Right lobe of liver (tissue), 4 donors: ENCODE measurements at regions not wholly inside any gene's neighbourhood (a gene's known extent, or its start where the extent isn't known, plus 50 kb on each side); places are given as distances from the start of the nearest gene placed in this dataset.

Experiments used
- POLR2A ChIP-seq: fragments of 450-650 bp; IDR thresholded peaks from one replicate; pipeline ENCODE4 v1.6.1; 2017; ENCODE audit warnings: antibody characterized with exemption, mild to moderate bottlenecking
- TF ChIP-seq, protein P1 (sequence below), 4 donors: fragments of 200-600 bp in 3 of 4; fragments of 450-650 bp in 1 of 4; IDR thresholded peaks; one replicate each; pipeline versions ENCODE4 v1.5.1 to v1.8.0; 2016 to 2022; ENCODE audit warnings: antibody characterized with exemption in 4 of 4, mild to moderate bottlenecking in 2 of 4
- donor health status: DM: no; HTN: no; CAD: no.
- donor health status: DM: no; HTN: no; CAD: no.
- donor health status: DM: no; HTN: yes; CAD: no.

GRCh38 chr11:64443001-64443400 lies 84.0 kb downstream of the RPS6KA4 start:
- TF ChIP-seq, protein P1, sequence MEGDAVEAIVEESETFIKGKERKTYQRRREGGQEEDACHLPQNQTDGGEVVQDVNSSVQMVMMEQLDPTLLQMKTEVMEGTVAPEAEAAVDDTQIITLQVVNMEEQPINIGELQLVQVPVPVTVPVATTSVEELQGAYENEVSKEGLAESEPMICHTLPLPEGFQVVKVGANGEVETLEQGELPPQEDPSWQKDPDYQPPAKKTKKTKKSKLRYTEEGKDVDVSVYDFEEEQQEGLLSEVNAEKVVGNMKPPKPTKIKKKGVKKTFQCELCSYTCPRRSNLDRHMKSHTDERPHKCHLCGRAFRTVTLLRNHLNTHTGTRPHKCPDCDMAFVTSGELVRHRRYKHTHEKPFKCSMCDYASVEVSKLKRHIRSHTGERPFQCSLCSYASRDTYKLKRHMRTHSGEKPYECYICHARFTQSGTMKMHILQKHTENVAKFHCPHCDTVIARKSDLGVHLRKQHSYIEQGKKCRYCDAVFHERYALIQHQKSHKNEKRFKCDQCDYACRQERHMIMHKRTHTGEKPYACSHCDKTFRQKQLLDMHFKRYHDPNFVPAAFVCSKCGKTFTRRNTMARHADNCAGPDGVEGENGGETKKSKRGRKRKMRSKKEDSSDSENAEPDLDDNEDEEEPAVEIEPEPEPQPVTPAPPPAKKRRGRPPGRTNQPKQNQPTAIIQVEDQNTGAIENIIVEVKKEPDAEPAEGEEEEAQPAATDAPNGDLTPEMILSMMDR (IDR thresholded peaks at IDR 0.05) = no peak
- no peak for TF ChIP-seq POLR2A
